Tibial artery (tissue), 4 donors: ENCODE measurements at regions not wholly inside any gene's neighbourhood (a gene's known extent, or its start where the extent isn't known, plus 50 kb on each side); places are given as distances from the start of the nearest gene placed in this dataset.

Experiments used
- DNase-seq, 2 donors: peaks; one replicate each; pipeline ENCODE4 v3.0.0-alpha.2; 2019
- H3K27ac ChIP-seq, 2 donors: fragments of 200-600 bp; sonication (generic) in 1 of 2; 1 replicate in 1 of 2; 2 replicates in 1 of 2; pipeline ENCODE4 v1.5.1; 2018 to 2019; ENCODE audit warnings: mild to moderate bottlenecking in 1 of 2
- H3K27me3 ChIP-seq, 2 donors: fragments of 200-600 bp; sonication (generic) in 1 of 2; one replicate each; pipeline versions ENCODE4 v1.5.1 to v1.6.0; 2016 to 2019
- H3K36me3 ChIP-seq, 3 donors: fragments of 200-600 bp; sonication (generic) in 2 of 3; one replicate each; pipeline ENCODE4 v1.5.1; 2016 to 2019; ENCODE audit warnings: mild to moderate bottlenecking in 2 of 3
- H3K4me1 ChIP-seq, 4 donors: fragments of 200-600 bp; sonication (generic) in 2 of 4; 1 replicate in 3 of 4; 2 replicates in 1 of 4; pipeline ENCODE4 v1.5.1; 2016 to 2019
- H3K4me3 ChIP-seq, 2 donors: fragments of 200-600 bp; sonication (generic) in 1 of 2; 1 replicate in 1 of 2; 2 replicates in 1 of 2; pipeline ENCODE4 v1.5.1; 2018 to 2019; ENCODE audit warnings: mild to moderate bottlenecking in 2 of 2
- H3K9me3 ChIP-seq, 3 donors: fragments of 200-600 bp; sonication (generic) in 1 of 3; one replicate each; pipeline ENCODE4 v1.5.1; 2016 to 2019
- intact Hi-C: fragments of 100-400 bp; cut with DNase I; formaldehyde crosslinking; loops from one replicate; pipeline ENCODE4 v1.15.0; 2023; ENCODE audit warnings: low total_unique reads
- TF ChIP-seq, protein P1 (sequence below), 2 experiments: fragments of 200-600 bp in 1 of 2; fragments of 450-650 bp in 1 of 2; IDR thresholded peaks; one replicate each; pipeline ENCODE4 v1.5.1; 2017 to 2019; ENCODE audit warnings: antibody characterized with exemption in 2 of 2, mild to moderate bottlenecking in 1 of 2, moderate library complexity in 1 of 2

DNA sequence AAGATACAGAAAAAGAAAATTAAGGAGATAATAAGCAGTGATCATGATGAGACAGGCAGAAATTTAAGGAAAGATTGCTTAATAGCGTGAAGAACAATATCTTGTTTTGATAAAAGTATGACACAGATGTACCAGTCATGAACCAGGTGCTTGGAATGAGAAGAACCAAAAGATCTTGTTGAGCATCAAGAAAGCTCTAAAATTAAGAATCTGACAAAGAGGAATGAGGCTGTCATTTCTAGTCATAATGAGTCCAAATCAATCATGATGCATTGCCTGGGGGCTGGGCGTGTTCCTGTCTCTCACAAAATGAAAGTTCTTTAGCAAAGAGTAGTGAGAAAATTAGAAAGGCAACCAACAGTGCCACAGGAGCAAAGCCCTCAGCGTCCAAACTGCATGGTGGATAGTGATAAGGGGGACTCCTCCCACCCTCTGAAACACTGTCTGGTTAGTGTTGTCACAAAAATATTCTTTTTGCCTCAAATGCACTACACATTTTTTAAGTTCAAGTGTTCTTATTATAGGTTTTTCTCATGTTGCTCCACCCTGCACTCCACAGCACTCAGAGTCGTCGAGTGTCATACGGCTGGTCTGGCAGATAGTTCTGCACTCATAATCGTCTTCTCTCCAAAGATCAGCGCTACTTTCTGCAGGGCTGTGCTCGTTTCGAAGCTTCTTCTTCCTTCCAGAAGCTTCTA lies 439.6 kb downstream of the TNS3 start:
- Histone ChIP-seq H3K4me1 (peaks cover 0 to 11% (median 0%) of the 10 kb centered on the region in 4 donors), H3K27me3 (no peaks in the 10 kb centered on the region), H3K27ac (no peak overlapping the region), H3K36me3 (no peaks in the 10 kb centered on the region), H3K4me3 (no peak overlapping the region), H3K9me3 (no peaks in the 10 kb centered on the region)
- intact Hi-C loops = no loop called here
- TF ChIP-seq, protein P1, sequence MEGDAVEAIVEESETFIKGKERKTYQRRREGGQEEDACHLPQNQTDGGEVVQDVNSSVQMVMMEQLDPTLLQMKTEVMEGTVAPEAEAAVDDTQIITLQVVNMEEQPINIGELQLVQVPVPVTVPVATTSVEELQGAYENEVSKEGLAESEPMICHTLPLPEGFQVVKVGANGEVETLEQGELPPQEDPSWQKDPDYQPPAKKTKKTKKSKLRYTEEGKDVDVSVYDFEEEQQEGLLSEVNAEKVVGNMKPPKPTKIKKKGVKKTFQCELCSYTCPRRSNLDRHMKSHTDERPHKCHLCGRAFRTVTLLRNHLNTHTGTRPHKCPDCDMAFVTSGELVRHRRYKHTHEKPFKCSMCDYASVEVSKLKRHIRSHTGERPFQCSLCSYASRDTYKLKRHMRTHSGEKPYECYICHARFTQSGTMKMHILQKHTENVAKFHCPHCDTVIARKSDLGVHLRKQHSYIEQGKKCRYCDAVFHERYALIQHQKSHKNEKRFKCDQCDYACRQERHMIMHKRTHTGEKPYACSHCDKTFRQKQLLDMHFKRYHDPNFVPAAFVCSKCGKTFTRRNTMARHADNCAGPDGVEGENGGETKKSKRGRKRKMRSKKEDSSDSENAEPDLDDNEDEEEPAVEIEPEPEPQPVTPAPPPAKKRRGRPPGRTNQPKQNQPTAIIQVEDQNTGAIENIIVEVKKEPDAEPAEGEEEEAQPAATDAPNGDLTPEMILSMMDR (IDR thresholded peaks at IDR 0.05) = no peak
- no peak for DNase-seq

DNA sequence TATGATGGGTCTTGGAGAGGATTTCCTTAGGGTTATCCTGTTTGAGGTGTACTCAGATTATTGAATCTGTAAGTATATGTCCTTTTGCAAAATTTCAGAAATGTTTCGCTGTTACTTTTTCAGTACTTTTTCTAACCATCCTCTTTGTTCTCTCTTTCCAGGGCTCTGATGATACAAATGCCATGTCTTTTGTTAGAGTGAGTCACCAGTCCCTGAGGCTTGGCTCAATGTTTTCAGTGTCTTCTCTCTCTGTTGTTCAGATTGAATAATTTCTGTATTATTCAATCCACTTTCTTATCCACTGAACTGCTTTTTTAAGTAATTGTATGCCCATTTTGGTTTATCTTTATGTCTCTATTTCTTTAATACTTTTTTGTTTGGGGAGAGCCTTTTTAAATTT lies 449.4 kb downstream of the TNS3 start:
- Histone ChIP-seq H3K4me3 (no peak overlapping the region), H3K36me3 (no peaks in the 10 kb centered on the region), H3K9me3 (no peaks in the 10 kb centered on the region), H3K27me3 (no peaks in the 10 kb centered on the region), H3K27ac (no peak overlapping the region), H3K4me1 (no peaks in the 10 kb centered on the region)
- DNase-seq = no peak
- intact Hi-C loops = no loop called here
- TF ChIP-seq, protein P1 (IDR thresholded peaks at IDR 0.05) = no peak

DNA sequence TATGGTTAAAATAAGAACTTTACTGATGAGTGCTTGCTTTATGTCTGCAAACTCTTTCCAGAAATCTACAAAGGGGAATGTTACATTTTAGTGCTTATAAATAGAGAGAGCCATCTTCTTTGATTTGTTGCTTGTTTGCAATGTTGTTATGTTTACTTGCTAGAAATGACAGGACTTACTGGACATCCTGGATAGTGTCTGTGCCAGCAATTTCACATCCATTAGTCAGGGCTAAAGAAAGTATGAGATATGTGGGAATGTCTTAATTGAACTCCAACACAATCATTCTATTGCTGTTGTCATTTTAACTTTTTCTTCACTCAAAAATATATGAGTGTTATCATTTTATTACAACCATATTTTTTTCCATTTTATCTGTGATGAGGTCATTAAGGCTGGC lies 453.2 kb downstream of the TNS3 start:
- intact Hi-C loops = no loop called here
- Histone ChIP-seq H3K9me3 (no peaks in the 10 kb centered on the region), H3K4me3 (no peak overlapping the region), H3K27ac (no peak overlapping the region), H3K27me3 (no peaks in the 10 kb centered on the region), H3K36me3 (no peaks in the 10 kb centered on the region), H3K4me1 (no peaks in the 10 kb centered on the region)
- no peak for DNase-seq
- TF ChIP-seq, protein P1 (IDR thresholded peaks at IDR 0.05) = no peak

DNA sequence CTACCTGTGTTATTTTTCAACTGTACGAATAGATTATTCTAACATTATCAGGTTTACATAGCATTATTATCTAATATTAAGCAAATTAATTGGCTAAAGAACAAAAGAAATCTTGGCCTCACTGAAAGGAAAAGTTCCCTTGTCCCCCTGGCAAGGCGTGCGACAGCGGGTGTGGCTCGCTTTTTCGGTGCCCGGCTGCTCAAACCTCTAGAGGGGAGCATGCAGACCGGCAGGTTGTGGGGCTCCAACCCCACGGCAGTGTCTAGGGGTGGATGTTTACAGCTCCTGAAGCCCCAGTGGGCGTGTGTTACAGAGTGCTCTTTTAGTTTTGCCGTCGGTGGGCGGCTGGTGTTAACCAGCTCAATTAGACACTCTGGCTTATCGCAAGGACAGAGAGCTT lies 456.4 kb downstream of the TNS3 start:
- H3K4me1 ChIP-seq = no peaks in the 10 kb centered on the region
- DNase-seq = no peak
- no peak overlapping the region for H3K27ac ChIP-seq
- no peaks in the 10 kb centered on the region for H3K9me3 ChIP-seq
- no peaks in the 10 kb centered on the region for H3K27me3 ChIP-seq
- no peak overlapping the region for H3K4me3 ChIP-seq
- TF ChIP-seq, protein P1 (IDR thresholded peaks at IDR 0.05) = no peak
- intact Hi-C loops = no loop called here
- H3K36me3 ChIP-seq = no peaks in the 10 kb centered on the region

DNA sequence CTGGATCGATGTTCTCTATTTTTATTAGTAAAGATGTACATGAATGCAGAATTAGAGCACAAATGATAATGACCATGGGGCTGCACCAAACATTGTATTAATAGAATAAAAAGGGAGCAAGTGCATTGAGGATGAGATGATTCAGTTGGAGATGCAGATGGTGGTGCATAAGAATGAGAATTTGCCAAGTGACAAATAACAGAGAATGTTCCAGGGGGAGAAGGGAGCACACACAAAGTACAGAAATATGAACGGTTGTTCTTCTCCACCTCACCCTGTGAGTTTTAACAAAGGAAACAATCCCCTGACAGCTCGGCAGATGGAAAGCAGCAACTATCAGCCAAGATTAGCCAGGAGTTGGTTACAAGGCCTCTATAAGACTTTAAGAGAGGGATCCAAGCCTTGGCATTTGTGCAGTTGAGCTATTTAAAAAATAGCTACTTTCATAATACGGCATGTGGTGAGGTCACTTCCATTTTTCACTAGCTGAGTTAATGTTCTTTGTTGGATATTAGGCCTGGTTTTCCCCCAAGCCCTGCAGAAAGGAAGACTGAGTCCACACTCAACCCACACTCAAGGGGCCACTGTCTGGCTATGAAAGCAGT lies 462.5 kb downstream of the TNS3 start:
- DNase-seq = no peak
- H3K4me3 ChIP-seq = no peak overlapping the region
- peaks cover 0 to 8% (median 0%) of the 10 kb centered on the region in 4 donors for H3K4me1 ChIP-seq
- H3K27me3 ChIP-seq = no peaks in the 10 kb centered on the region
- H3K36me3 ChIP-seq = no peaks in the 10 kb centered on the region
- intact Hi-C loops = no loop called here
- no peak overlapping the region for H3K27ac ChIP-seq
- TF ChIP-seq, protein P1 (IDR thresholded peaks at IDR 0.05) = no peak
- no peaks in the 10 kb centered on the region for H3K9me3 ChIP-seq
